Parathyroid adenoma (tissue), 2 donors: ENCODE measurements at regions not wholly inside any gene's neighbourhood (a gene's known extent, or its start where the extent isn't known, plus 50 kb on each side); places are given as distances from the start of the nearest gene placed in this dataset.

Source experiments
- H2AFZ ChIP-seq: fragments of 300-600 bp; sonication (generic); one replicate; pipeline ENCODE4 v1.7.0; 2017; ENCODE audit warnings: antibody characterized with exemption, mild to moderate bottlenecking
- H3K27ac ChIP-seq: fragments of 300-600 bp; sonication (generic); one replicate; pipeline ENCODE4 v1.7.0; 2017
- H3K27me3 ChIP-seq: fragments of 300-600 bp; sonication (generic); one replicate; pipeline ENCODE4 v1.7.0; 2017; ENCODE audit warnings: low read length; ENCODE audit not compliant: control insufficient read depth, insufficient read depth
- H3K36me3 ChIP-seq: fragments of 300-600 bp; sonication (generic); one replicate; pipeline ENCODE4 v1.7.0; 2017; ENCODE audit warnings: low read length; ENCODE audit not compliant: control insufficient read depth, insufficient read depth
- H3K4me1 ChIP-seq: fragments of 300-600 bp; sonication (generic); one replicate; pipeline ENCODE4 v1.7.0; 2017; ENCODE audit warnings: control low read depth
- H3K4me2 ChIP-seq: fragments of 300-600 bp; sonication (generic); one replicate; pipeline ENCODE4 v1.7.0; 2017; ENCODE audit warnings: low read length
- H3K4me3 ChIP-seq: fragments of 300-600 bp; sonication (generic); one replicate; pipeline ENCODE4 v1.7.0; 2017; ENCODE audit warnings: low read depth, low read length
- H3K79me2 ChIP-seq: fragments of 300-600 bp; sonication (generic); one replicate; pipeline ENCODE4 v1.7.0; 2017; ENCODE audit warnings: control low read depth
- H3K9ac ChIP-seq: fragments of 300-600 bp; sonication (generic); one replicate; pipeline ENCODE4 v1.7.0; 2017; ENCODE audit warnings: mild to moderate bottlenecking
- H3K9me3 ChIP-seq: fragments of 300-600 bp; sonication (generic); one replicate; pipeline ENCODE4 v1.7.0; 2017; ENCODE audit warnings: low read length; ENCODE audit not compliant: control insufficient read depth
- CTCF ChIP-seq: fragments of 300-600 bp; sonication (generic); IDR thresholded peaks from one replicate; pipeline ENCODE4 v1.7.0; 2017; ENCODE audit warnings: antibody characterized with exemption, mild to moderate bottlenecking
- donor health status: primary hyperparathyroidism.

- no peaks in the 10 kb centered on the region for H3K79me2 ChIP-seq
- H3K9me3 ChIP-seq, result no peaks in the 10 kb centered on the region
- no peak for TF ChIP-seq CTCF
- H3K4me1 ChIP-seq, result no peaks in the 10 kb centered on the region
- H3K36me3 ChIP-seq, result no peaks in the 10 kb centered on the region
- H3K27ac ChIP-seq, result no peak overlapping the region
- H3K4me2 ChIP-seq, result no peak overlapping the region
- H2AFZ ChIP-seq, result no peak overlapping the region
- no peak overlapping the region for H3K4me3 ChIP-seq
- H3K9ac ChIP-seq, result no peak overlapping the region
- H3K27me3 ChIP-seq, result no peaks in the 10 kb centered on the region
Measured at GRCh38 chr3:5389057-5389456, 201.6 kb downstream of the EDEM1 start.

- Histone ChIP-seq H3K4me2 (no peak overlapping the region), H3K9me3 (no peaks in the 10 kb centered on the region), H3K27me3 (no peaks in the 10 kb centered on the region), H3K4me1 (no peaks in the 10 kb centered on the region), H3K79me2 (no peaks in the 10 kb centered on the region), H3K9ac (no peak overlapping the region), H2AFZ (no peak overlapping the region), H3K27ac (no peak overlapping the region), H3K36me3 (no peaks in the 10 kb centered on the region), H3K4me3 (no peak overlapping the region)
- no peak for TF ChIP-seq CTCF
Measured at GRCh38 chr3:5390221-5390620, 202.7 kb downstream of the EDEM1 start.

- Histone ChIP-seq H3K4me1 (no peaks in the 10 kb centered on the region), H3K27me3 (no peaks in the 10 kb centered on the region), H3K79me2 (no peaks in the 10 kb centered on the region), H3K27ac (no peak overlapping the region), H3K4me3 (no peak overlapping the region), H3K9ac (no peak overlapping the region), H3K4me2 (no peak overlapping the region), H2AFZ (no peak overlapping the region), H3K36me3 (no peaks in the 10 kb centered on the region), H3K9me3 (no peaks in the 10 kb centered on the region)
- no peak for TF ChIP-seq CTCF
Measured at GRCh38 chr3:5390936-5391625, 203.6 kb downstream of the EDEM1 start.

- H3K27me3 ChIP-seq, result no peaks in the 10 kb centered on the region
- no peak overlapping the region for H2AFZ ChIP-seq
- no peak overlapping the region for H3K27ac ChIP-seq
- H3K9ac ChIP-seq, result no peak overlapping the region
- H3K4me1 ChIP-seq, result no peaks in the 10 kb centered on the region
- no peak overlapping the region for H3K4me2 ChIP-seq
- H3K79me2 ChIP-seq, result no peaks in the 10 kb centered on the region
- H3K9me3 ChIP-seq, result no peaks in the 10 kb centered on the region
- H3K4me3 ChIP-seq, result no peak overlapping the region
- no peak for TF ChIP-seq CTCF
- no peaks in the 10 kb centered on the region for H3K36me3 ChIP-seq
Measured at GRCh38 chr3:5401002-5401401, 213.5 kb downstream of the EDEM1 start.

GRCh38 chr3:5404718-5405117, 217.2 kb downstream of the EDEM1 start:
- Histone ChIP-seq H3K27me3 (no peaks in the 10 kb centered on the region), H3K9ac (no peak overlapping the region), H3K4me1 (no peaks in the 10 kb centered on the region), H3K4me2 (no peak overlapping the region), H3K4me3 (no peak overlapping the region), H3K27ac (no peak overlapping the region), H2AFZ (no peak overlapping the region), H3K9me3 (no peaks in the 10 kb centered on the region), H3K79me2 (no peaks in the 10 kb centered on the region), H3K36me3 (no peaks in the 10 kb centered on the region)
- TF ChIP-seq CTCF, result no peak
